NCI-H1105 treated with DMSO at 0.1 percent for 48 hours (cell line): ENCODE measurements at regions not wholly inside any gene's neighbourhood (a gene's known extent, or its start where the extent isn't known, plus 50 kb on each side); places are given as distances from the start of the nearest gene placed in this dataset.
A peak's percentile ranks its signal among the peaks of the same experiment; 100 is the strongest.
"Not testable (repeated sequence)": the region's sequence is repeated elsewhere in the genome, so short reads cannot be mapped to it uniquely, and the experiment has no call there.

Source experiments
- DNase-seq: peaks from one replicate; lab custom pipeline; 2025; lab: John Stamatoyannopoulos, UW

DNA sequence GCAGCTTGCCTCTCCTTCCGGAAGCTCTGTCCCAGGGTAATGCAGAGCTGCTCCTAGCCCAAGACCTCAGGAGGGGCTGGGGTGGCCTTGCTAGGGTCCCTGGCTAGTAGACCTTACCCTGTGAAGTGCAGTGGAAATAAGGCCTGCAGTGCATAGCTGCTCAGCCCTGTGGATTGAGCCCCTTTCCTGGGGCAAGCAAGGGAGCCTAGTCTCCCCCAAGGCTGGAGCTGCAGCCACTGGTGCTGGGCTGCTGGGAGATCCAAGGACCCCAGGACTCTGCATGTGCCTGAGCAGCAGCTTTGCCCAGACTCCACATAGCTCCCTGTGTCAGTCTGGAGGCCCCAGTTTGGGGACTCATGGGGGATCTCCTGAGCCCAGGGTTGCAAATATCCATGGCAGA, 57.9 kb downstream of the FANCF start:
- DNase-seq = no peak

DNA sequence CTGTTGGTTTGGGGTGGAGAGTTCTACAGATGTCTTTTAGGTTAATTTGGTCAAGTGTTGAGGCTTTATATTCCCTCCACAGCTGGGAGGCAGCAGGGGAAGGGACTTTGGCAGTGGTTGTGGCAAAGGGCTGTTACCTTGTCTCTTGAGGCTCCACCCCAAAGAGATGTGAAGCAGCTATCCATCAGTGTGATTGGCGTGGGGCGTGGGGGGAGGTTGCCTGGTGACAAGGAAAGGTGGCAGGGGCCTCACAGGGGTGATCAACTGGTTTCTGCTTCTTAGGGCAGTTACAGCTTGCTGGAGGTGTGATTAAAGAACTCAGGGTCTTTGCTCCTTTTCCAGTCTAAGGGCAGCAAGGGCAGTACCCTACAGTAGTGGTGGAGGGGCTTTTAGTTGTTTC, 59.3 kb downstream of the FANCF start:
- DNase-seq = no peak

DNA sequence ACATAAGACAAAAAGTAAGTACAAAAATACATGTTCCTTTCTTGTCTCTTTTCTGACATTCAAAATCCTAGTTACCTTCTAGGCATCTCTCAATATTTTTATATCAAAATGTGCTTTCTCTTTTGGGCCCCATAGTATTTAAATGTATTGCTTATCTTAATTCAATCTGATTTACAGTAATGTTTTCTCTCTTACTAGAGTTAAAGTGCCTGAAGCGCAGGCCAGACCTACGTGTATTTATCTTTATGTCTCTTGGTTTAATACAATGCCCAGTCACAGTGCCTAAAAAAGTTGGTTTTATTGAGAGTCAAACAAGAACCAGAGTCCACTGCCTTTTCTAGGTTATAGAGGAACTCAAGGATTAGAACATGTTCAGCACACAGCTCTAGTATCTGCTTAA, 64.3 kb downstream of the FANCF start:
- DNase-seq = no peak

DNA sequence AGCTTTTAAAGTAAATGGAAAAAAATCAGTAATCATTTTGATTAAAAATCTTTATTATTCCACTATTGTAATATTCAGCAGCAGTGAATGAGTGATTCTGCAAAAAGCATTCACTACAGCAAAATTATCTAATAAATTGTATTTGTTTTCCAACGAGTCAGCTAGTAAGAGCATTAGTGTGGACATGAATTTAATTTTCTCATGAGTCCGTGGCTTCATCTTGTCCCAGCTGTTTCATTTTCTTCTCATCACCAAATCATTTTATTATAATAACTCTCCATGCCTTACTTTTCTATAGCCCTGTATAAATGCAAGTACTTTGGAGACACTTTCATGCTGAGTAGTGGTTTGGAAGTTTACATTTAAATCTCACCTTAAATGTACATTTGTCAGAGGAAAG, 66.2 kb downstream of the FANCF start:
- DNase-seq = no peak

DNA sequence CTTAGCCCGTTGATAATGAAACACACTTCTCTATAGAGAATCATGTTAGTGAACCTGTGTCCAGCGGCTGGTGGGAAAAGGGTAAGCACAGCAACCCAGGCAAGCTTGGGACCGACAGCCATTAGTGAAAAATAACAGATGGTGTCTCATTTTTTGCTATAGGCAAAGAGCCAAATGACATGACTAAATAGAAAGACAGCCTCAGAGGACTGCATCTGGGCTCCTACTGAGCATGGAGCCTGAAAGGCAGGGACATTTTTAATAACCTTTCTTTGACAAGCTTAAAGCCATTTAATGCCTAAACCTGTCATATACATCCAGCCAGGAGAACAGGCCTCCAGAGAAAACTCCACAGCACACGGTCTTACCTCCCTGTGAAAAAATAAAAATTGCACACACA, 67.0 kb downstream of the FANCF start:
- peak; percentile 56 for DNase-seq

DNA sequence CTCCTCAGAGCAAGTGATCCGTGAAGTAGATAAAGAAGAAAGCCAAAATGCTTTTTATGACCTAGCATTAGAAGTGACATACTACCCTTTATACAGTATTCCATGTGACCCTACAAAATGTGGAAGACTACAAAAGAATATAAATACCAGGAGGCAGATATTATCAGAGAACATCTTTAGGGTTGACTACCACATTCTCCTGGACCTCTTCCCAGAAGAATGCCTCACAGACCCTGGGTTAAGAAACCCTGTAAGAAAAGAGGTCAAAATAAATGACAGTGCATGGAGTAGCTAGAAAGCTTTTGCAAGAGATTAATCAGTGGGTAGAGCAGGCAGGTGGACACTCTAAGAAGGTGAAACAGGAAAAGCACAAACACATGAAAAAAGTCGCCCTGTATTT, 69.2 kb downstream of the FANCF start:
- no peak for DNase-seq

DNA sequence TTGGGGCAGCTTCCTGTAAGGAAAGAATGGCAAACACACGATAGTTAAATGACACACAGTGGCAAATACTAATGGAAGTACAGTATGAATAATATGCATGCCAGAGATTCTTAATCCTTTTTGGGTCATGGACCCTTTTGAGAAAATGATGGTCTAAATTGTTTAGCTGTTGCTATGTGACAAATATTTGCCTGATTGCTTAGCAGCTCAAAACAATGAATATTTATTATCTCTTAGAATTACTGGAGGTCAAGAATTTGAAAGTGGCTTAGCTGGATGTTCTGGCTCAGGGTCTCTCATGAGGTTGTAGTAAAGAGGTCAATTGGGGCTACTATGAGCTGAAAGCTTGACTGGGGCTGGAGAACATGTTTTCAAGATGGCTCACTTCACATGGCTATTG, 69.7 kb downstream of the FANCF start:
- no peak for DNase-seq

DNA sequence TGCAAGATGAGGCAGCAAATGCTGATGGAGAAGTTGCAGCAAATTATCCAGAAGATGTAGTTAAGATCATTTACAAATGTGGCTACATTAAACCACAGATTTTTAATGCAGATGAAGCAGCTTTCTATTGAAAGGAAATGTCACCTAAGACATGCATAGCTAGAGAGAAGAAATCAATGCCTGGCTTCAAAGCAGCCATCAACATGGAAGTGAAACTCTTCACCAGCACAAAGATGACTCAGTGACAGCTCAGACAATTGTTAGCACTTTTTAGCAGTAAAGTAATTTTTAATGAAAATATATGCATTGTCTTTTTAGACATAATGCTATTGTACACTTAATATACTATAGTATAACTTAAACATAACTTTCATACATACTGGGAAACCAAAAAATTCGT, 71.4 kb downstream of the FANCF start:
- no peak for DNase-seq

DNA sequence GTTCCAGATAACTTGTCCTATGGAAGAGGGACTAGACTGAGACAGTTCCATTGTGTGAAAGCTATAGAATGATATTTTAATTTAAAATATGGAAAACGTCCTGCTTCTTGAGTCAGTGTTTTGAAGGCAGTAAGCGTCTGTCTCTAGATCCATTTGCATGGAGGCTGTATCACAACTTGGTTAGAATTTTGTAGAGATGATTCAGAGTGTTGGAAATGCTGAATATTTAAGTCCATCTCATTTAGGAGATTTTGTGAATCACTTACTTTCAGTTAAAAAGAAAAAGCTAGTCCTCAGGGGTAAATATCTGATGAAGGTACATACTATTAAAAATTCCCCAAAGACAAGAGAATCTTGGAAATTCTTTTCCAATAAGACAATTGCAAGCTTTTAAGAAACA, 72.7 kb downstream of the FANCF start:
- DNase-seq = no peak

DNA sequence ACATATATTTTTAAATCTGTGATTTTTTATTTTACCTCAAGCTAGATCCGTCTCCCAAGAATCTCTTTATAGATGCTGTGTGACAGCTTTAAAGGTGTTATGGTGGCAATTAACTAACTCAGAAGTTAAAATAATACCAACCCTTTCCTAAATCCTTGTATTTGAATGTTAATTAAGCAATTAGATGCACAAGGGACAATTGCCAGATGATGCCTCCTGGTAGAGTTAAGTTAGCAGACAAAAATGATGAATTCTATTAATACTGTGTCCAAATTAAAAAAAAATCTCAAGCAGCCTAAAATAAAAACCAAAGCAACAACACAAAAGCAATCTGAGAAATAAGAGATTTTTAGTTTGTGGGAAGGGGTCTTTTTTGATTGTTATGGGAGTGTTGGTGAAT, 78.9 kb downstream of the FANCF start:
- DNase-seq = no peak

DNA sequence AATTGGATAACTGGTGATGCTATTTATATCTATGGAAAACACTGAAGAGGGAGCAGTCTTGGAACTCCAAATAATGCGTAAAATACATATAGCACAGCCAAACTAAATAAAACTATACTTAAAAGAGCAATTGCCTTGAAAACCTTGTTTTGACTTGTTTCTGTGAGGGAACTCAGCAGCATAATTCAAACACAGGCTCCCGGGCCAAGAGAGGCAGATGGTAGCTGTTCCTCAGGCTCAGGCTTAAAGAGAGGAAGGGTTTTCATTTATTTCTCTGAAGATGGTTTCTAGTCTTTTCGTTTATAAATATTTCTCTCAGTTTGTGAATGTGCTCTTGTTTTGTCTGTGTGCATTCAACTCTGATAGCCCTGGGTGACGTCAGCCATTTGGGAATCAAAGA, 82.4 kb downstream of the FANCF start:
- DNase-seq = no peak

DNA sequence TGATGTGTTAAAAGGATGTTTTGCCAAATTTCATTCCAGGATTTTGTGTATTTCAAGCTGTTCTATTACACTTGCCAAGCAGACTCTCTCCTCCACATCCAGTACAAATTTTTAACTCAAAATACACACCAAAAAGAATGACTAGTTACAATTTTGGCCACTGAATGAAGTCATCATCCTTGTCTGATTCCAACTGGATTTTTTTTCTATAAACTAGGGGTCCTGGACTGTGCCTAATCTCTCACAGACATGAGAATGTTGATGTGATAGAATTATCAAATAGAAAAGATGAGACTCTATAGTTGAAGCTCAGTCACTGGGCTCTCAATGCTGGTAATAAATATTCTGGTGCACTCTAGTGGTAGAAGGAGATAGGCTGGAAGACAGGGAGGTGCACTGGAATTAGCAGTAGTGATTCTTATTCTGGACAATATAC, 85.8 kb downstream of the FANCF start:
- peak; percentile 30 for DNase-seq

DNA sequence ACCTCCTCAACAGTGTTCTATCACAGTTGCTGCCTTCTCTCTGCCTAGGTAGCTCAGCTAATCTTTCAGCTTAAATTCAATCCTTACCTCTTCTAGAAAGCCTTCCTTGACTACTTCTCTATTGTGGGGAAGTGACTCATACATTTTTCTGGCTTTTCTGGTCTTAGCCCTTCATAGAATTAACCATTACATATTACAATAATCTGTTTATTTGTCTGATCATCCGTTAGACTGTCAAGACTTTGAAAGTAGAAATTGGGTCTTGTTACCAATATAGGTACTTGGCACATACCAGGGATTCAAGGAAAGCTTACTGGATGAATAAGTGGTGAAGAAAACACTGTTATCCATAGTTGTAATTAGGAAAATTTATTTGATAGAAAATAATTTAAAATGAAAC, 89.6 kb downstream of the FANCF start:
- no peak for DNase-seq

DNA sequence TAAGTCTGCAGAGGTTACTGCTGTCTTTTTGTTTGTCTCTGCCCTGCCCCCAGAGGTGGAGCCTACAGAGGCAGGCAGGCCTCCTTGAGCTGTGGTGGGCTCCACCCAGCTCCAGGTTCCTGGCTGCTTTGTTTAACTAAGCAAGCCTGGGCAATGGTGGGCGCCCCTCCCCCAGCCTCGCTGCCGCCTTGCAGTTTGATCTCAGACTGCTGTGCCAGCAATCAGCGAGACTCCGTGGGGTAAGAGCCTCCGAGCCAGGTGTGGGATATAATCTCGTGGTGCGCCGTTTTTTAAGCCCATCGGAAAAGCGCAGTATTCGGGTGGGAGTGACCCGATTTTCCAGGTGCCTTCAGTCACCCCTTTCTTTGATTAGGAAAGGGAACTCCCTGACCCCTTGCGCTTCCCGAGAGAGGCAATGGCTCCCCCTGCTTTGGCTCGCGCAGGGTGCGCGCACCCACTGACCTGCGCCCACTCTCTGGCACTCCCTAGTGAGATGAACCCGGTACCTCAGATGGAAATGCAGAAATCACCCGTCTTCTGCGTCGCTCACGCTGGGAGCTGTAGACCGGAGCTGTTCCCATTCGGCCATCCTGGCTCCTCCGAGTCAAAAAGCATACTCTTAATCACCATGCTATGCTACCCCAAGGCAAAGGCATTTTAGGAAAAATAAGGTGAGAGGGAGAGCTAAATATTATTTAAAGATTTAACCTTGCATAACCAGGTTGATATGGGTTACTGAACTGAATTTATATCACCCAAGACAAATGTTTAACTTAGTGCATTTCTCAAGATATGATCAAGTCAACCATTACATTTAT, 96.8 kb downstream of the FANCF start:
- not testable (repeated sequence) for DNase-seq

DNA sequence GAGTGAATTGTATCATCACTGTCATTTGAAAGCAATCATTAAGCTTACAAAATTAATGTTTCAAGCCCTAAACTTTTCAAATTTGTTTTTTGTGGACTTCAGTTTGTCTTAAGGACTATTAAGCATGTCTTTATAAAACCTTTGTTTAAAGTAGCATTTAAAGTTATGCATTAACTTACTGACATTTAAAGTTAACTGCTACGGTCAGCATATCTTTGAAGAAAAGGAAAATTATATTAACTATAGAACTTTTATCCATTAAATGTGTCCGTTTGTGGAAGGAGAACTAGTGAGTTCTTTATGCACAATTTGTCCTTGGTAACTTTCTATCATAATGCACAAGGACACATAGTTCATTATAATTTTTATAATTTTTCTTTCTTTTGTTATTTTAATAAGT, 103.4 kb downstream of the FANCF start:
- DNase-seq = no peak

DNA sequence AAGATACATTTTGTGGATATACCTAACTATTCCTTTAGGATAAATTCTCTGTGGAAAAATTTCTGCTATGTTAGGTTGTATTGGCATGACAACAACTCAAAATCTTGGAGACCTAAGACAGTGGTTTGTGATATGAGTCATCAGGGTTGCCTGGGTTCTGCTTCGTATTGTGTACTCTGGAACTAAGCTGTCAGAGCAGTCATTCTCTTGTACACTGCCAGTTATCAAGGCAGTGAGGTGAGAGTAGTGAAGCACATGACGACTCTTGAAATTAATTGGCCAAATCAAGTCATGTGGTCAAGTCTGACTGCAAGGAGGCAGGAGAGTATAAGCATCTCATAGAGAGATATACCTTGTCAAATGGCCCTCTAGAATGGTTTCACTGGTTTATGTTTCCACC, 104.4 kb downstream of the FANCF start:
- no peak for DNase-seq

DNA sequence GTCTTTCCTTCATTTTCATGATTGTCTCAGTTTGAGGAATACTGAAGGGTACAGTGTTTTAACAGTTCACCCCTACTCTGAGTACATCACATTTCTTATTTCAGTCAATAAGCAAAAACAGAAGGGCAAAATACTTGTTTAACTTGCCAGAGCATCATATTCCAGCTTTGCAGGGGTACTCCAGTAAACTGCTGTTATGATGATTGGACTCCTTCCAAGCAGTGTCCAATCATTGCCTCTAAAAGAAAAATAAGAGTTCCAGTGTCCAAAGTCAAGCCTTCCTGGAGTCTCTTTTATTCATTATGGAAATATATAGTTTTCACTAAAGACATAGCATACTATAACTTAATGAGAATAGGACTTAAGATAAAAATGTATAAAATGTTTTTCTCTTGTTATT, 105.1 kb downstream of the FANCF start:
- DNase-seq = no peak

DNA sequence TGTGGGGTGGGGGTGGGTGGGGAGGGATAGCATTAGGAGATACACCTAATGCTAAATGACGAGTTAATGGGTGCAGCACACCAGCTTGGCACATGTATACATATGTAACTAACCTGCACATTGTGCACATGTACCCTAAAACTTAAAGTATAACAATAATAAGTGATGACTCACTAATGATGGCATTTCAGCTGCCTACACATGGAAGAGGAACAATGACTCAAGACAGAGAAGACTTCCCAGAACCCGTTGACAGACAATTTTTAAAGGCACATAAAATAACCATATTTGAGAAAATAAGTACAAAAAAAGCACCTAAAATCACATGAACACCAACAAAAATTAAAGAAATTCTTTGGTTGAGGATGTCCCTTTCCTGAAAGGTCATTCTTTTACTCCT, 107.3 kb downstream of the FANCF start:
- not testable (repeated sequence) for DNase-seq

DNA sequence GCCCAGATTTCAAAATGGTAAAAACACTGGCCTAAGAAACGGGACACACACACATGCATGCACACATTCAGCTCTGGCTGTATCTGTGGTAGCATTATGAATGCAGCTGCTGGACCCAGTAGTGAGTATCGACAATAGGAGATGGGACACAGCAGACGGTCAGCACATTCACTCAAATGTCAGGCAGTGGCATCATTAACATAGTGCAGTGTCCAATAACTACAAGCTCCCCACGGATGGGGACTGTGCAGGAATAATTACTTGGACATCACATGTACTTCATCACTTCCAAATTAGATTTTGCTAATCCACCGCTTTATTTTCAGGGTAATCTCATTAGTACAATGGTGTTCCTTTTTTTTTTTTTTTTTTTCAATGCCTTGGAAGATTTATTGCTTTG, 109.5 kb downstream of the FANCF start:
- DNase-seq = no peak

DNA sequence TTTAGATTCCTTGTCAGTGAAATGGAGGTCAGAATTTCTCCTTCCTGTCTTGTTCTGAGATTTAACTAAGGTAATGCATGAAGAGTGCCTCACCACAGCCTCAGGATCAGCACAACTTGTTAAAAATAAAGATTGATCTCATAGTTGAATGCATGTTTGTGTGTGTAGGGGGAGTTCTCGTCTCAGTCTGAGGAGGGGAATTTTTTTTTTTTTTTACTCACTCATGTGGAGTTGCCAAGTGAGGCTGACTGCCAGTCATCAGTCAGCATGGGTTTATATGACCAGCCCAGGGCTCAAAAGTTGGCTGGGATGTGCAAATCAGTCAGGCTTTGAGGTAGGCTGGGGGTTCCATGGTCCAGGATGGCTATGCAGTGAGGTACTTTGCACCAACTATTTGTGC, 113.2 kb downstream of the FANCF start:
- DNase-seq = no peak

DNA sequence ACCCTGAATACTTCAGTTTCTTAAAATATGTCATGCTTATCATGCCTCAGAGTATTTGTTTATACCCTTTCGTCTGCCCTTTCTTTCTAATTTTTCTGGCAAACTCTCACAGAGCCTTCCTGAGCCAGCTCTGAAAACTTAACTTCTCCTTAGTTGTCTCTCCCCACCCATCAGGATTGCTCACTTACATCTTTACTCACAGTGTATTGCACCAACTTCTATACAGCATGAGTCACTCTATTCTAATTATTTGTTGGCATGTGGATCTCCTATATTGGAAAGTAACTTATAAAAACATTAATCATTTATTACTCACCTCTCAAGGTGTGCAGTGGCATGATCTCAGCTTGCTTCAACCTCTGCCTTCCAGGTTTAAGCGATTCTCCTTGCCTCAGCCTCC, 114.9 kb downstream of the FANCF start:
- no peak for DNase-seq

DNA sequence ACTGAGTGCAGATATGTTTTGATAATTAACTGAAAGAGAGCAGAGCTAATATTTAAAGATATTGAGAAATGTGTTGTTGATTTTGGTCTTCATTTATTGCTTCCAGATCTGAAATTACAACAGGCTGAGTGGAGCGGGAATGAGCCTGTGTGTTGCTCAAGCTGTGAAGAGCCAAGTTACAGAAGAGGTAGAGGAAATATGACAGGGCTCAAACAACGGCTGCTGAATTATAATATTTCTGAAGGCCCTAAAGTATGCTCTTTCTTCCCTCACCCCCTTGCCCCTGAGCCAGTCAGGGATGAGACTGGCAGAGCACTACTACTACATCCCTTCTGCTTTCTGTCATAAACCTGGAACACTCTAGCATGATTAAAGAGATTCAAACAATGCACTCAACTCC, 115.6 kb downstream of the FANCF start:
- DNase-seq = no peak

DNA sequence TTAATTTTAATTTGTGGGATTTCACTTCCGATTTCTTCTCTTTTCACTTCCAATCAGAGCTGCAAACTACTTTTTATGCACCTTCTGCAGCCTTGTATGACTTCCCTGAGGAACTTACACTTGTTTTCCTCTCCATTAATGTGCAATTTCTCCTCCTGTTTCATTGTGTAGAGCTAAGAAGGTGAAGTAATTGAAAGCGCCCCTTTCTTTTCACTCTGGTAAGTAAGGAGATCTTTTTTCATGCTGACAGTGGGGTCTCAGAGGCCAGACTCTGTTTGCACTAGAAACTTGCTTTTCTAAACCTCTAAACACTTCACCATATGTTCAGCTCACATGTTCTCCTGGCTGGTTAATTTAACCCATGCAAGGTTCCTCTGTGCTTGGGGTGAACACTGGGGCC, 117.0 kb downstream of the FANCF start:
- no peak for DNase-seq

DNA sequence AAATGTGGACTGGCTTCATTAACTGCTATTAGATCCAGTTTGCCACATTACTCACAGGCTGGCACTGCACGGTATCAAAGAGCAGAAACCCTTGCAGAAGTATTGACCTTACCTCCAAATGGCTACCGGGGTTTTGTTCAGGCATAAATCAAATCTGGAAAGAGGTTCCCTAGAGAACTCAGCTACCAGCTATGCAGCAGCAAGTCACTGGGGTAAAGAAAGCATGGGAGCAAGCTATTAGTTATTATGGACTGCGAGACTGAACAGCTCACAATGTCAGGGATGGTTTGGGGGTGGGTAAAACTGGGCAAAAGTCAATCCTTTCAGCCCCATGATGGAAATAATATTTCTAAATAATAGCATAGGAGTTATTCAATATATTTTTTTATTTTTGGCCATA, 128.1 kb downstream of the FANCF start:
- no peak for DNase-seq
